Upper lobe of left lung (tissue), 6 donors: ENCODE measurements at regions not wholly inside any gene's neighbourhood (a gene's known extent, or its start where the extent isn't known, plus 50 kb on each side); places are given as distances from the start of the nearest gene placed in this dataset.

ENCODE experiments used
- ATAC-seq, 2 donors: fragments of 200-7000 bp; cut with Tn5 transposase; one replicate each; pipeline ENCODE4 v1.9.1; 2022; ENCODE audit warnings: mild to moderate bottlenecking in 2 of 2, moderate library complexity in 2 of 2; ENCODE audit not compliant: low FRiP score in 2 of 2
- DNase-seq, 2 donors: peaks; one replicate each; pipeline ENCODE4 v3.0.0-alpha.2; 2019 to 2020
- H3K27ac ChIP-seq, 4 donors: fragments of 200-600 bp; sonication (generic); one replicate each; pipeline ENCODE4 v1.5.1; 2016 to 2019
- H3K27me3 ChIP-seq, 4 donors: fragments of 200-600 bp; sonication (generic); one replicate each; pipeline ENCODE4 v1.5.1; 2017 to 2019
- H3K36me3 ChIP-seq, 4 donors: fragments of 200-600 bp; sonication (generic); one replicate each; pipeline ENCODE4 v1.5.1; 2016 to 2019
- H3K4me1 ChIP-seq, 4 donors: fragments of 200-600 bp; sonication (generic); one replicate each; pipeline ENCODE4 v1.5.1; 2018 to 2019
- H3K4me3 ChIP-seq, 4 donors: fragments of 200-600 bp; sonication (generic); one replicate each; pipeline ENCODE4 v1.5.1; 2017 to 2019; ENCODE audit warnings: mild to moderate bottlenecking in 2 of 4, moderate library complexity in 1 of 4
- H3K9me3 ChIP-seq, 4 donors: fragments of 200-600 bp; sonication (generic); one replicate each; pipeline ENCODE4 v1.5.1; 2018 to 2019
- CTCF ChIP-seq, 6 experiments: fragments of 450-650 bp in 4 of 6; fragments of 200-600 bp in 2 of 6; sonication (generic) in 2 of 6; IDR thresholded peaks; one replicate each; pipeline ENCODE4 v1.5.1; 2016 to 2019; ENCODE audit warnings: antibody characterized with exemption in 6 of 6
- EP300 ChIP-seq, 4 donors: sonication (generic); formaldehyde crosslinking; IDR thresholded peaks; one replicate each; pipeline ENCODE4 v1.5.1; 2017; ENCODE audit warnings: antibody characterized with exemption in 4 of 4, control low read depth in 2 of 4
- POLR2A ChIP-seq, 4 donors: fragments of 450-650 bp; IDR thresholded peaks; one replicate each; pipeline ENCODE4 v1.5.1; 2016 to 2017; ENCODE audit warnings: antibody characterized with exemption in 4 of 4, mild to moderate bottlenecking in 2 of 4
- POLR2AphosphoS5 ChIP-seq, 2 donors: sonication (generic); formaldehyde crosslinking; IDR thresholded peaks; one replicate each; pipeline ENCODE4 v1.5.1; 2017; ENCODE audit warnings: antibody characterized with exemption in 2 of 2
- WGBS, 2 donors: methylation state at CpG; one replicate each; pipeline ENCODE4 v1.1.5; 2017 to 2018; 5-methylcytosine and 5-hydroxymethylcytosine counted together
- donor health status: DM: no; HTN: no; CAD: no; lungs with moderate emphysema.
- donor health status: DM: no; HTN: yes; CAD: no; lungs with severe emphysema.

DNA sequence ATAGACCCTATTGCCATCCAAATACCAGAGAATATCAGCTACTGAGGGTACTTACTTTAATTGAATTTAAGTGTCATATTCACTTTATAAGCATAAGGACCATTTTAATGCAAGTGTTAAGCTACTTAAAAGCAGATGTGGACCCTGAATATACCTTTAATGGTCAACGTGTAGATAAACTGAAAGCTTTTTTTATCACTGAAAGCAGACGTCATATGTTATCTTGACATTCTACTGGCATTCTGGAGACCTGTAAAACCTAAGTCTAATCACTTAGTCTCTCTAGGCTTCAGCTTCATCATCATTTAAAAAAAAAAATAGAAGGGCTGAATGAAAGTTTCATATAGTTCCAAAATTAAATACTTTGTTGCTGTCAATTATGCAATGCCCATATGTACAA lies 116.5 kb downstream of the ELAPOR2 start:
- 55 to 61% methylated on average over 2 of the region's 2 CpGs for WGBS, 2 donors
- TF ChIP-seq POLR2AphosphoS5 (IDR thresholded peaks at IDR 0.05) (no peak), EP300 (IDR thresholded peaks at IDR 0.05) (no peak), CTCF (IDR thresholded peaks at IDR 0.05) (no peak), POLR2A (IDR thresholded peaks at IDR 0.05) (no peak)
- ATAC-seq: no peak

DNA sequence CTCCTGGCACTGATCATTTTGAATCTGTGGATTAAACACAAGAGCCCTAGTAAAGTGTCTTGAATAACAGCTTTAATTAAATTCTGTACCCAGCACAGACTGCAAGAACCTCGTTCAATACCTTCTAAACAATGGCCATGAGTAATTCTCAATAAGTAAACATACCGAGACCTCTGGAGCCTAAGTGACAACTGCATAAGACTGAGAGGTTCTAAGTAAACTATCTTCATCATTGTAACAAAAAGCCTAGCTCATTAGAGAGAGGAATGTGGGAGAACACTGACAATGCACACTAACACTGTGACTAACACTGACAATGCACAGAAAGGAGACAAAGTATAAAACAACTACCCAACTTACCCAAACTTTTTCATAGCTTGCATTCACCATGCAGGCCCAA lies 117.4 kb downstream of the ELAPOR2 start:
- DNase-seq: no peak
- no peak for ATAC-seq
- Histone ChIP-seq H3K9me3 (no peaks in the 10 kb centered on the region), H3K4me1 (peaks cover 0 to 11% (median 6%) of the 10 kb centered on the region in 4 donors), H3K27ac (no peak overlapping the region), H3K27me3 (no peaks in the 10 kb centered on the region), H3K36me3 (peaks cover 0 to 13% (median 1%) of the 10 kb centered on the region in 4 donors), H3K4me3 (no peak overlapping the region)
- TF ChIP-seq POLR2A (IDR thresholded peaks at IDR 0.05): no peak
- no peak for TF ChIP-seq EP300 (IDR thresholded peaks at IDR 0.05)
- TF ChIP-seq POLR2AphosphoS5 (IDR thresholded peaks at IDR 0.05): no peak
- no peak for TF ChIP-seq CTCF (IDR thresholded peaks at IDR 0.05)
- WGBS, 2 donors: 56 to 61% methylated on average over 2 of the region's 2 CpGs

More for the DNA sequence above, 116.5 kb downstream of the ELAPOR2 start:
- Histone ChIP-seq H3K4me3 (no peak overlapping the region), H3K27ac (peak overlapping the region in 1 of 4 donors; percentile 7), H3K9me3 (no peaks in the 10 kb centered on the region), H3K4me1 (peaks cover 3 to 15% (median 7%) of the 10 kb centered on the region in 4 donors), H3K27me3 (no peaks in the 10 kb centered on the region), H3K36me3 (peaks cover 0 to 4% (median 0%) of the 10 kb centered on the region in 4 donors)
- DNase-seq: no peak

GRCh38 chr7:86939197-86939814 lies 120.1 kb downstream of the ELAPOR2 start:
- Histone ChIP-seq H3K4me1 (peaks cover 0 to 10% (median 6%) of the 10 kb centered on the region in 4 donors), H3K4me3 (no peak overlapping the region), H3K36me3 (peaks cover 0 to 13% (median 1%) of the 10 kb centered on the region in 4 donors), H3K27ac (no peak overlapping the region), H3K9me3 (no peaks in the 10 kb centered on the region), H3K27me3 (no peaks in the 10 kb centered on the region)
- no peak for DNase-seq
- WGBS, 2 donors: 14 to 26% methylated on average over 3 of the region's 3 CpGs
- peak; percentile 62 to 83 for ATAC-seq
- TF ChIP-seq EP300 (IDR thresholded peaks at IDR 0.05) (no peak), CTCF (IDR thresholded peaks at IDR 0.05) (peak; percentile 60 to 83 (median 77))

GRCh38 chr7:86937363-86937878 lies 122.0 kb downstream of the ELAPOR2 start:
- H3K9me3 ChIP-seq: no peaks in the 10 kb centered on the region
- H3K27ac ChIP-seq: no peak overlapping the region
- TF ChIP-seq EP300 (IDR thresholded peaks at IDR 0.05): no peak
- no peak for TF ChIP-seq POLR2AphosphoS5 (IDR thresholded peaks at IDR 0.05)
- no peak for TF ChIP-seq POLR2A (IDR thresholded peaks at IDR 0.05)
- TF ChIP-seq CTCF (IDR thresholded peaks at IDR 0.05): no peak
- no peak for ATAC-seq
- no peak for DNase-seq
- H3K4me1 ChIP-seq: peaks cover 0 to 9% (median 4%) of the 10 kb centered on the region in 4 donors
- H3K27me3 ChIP-seq: no peaks in the 10 kb centered on the region
- 80 to 92% methylated on average over 2 of the region's 2 CpGs for WGBS, 2 donors
- H3K36me3 ChIP-seq: peaks cover 0 to 13% (median 1%) of the 10 kb centered on the region in 4 donors
- no peak overlapping the region for H3K4me3 ChIP-seq
